K562 (cell line): ENCODE measurements at regions not wholly inside any gene's neighbourhood (a gene's known extent, or its start where the extent isn't known, plus 50 kb on each side); places are given as distances from the start of the nearest gene placed in this dataset.

Experiments used
- SIX5 ChIP-seq, 2 experiments: IDR thresholded peaks; 2 replicates each; pipeline ENCODE4 v1.6.1; 2011; ENCODE audit warnings: low read length in 2 of 2, borderline replicate concordance in 1 of 2, low read depth in 1 of 2, mild to moderate bottlenecking in 1 of 2, moderate library complexity in 1 of 2; ENCODE audit not compliant: insufficient read depth in 1 of 2
- TF ChIP-seq, protein P1 (sequence below), 2 experiments: fragments of 450-650 bp; IDR thresholded peaks; 2 replicates each; pipeline ENCODE4 v1.6.1; 2018; ENCODE audit warnings: mild to moderate bottlenecking in 2 of 2, low read depth in 1 of 2; ENCODE audit not compliant: partially characterized antibody in 2 of 2
- TF ChIP-seq, protein P2 (sequence below): fragments of 250-450 bp; sonication (Bioruptor Pico); IDR thresholded peaks from 2 replicates; pipeline ENCODE4 v1.4.0; 2020; ENCODE audit warnings: borderline replicate concordance
- TF ChIP-seq, protein P3 (sequence below): sonication (generic); formaldehyde crosslinking; IDR thresholded peaks from 2 replicates; pipeline ENCODE4 v1.8.1; 2023; ENCODE audit warnings: mild to moderate bottlenecking, missing genetic modification reagents

DNA sequence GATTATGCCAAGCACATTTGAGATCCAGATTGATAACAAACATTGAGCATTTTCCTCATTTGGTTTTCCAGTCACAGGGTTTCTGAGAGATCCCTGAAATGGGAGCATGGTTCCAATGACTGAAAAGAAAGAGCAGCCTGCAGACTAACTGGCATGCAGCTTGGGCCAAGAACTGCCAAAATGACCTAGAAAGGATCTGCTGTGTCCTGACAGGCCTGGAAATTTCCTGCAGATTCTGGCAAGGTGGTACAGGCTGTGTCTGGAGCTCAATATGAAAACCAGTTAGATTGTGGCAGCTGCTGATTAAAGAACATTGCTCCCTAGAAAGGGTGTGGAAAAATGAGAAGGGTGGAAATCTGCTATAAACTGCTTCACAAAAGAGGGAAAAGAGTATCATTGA, 417.3 kb downstream of the IPO8 start (continued):
- TF ChIP-seq SIX5 (IDR thresholded peaks at IDR 0.05; ENCODE audit: borderline replicate concordance in 1 of 2, insufficient read depth in 1 of 2, low read depth in 1 of 2, low read length in 2 of 2): no peak
- TF ChIP-seq, protein P1, sequence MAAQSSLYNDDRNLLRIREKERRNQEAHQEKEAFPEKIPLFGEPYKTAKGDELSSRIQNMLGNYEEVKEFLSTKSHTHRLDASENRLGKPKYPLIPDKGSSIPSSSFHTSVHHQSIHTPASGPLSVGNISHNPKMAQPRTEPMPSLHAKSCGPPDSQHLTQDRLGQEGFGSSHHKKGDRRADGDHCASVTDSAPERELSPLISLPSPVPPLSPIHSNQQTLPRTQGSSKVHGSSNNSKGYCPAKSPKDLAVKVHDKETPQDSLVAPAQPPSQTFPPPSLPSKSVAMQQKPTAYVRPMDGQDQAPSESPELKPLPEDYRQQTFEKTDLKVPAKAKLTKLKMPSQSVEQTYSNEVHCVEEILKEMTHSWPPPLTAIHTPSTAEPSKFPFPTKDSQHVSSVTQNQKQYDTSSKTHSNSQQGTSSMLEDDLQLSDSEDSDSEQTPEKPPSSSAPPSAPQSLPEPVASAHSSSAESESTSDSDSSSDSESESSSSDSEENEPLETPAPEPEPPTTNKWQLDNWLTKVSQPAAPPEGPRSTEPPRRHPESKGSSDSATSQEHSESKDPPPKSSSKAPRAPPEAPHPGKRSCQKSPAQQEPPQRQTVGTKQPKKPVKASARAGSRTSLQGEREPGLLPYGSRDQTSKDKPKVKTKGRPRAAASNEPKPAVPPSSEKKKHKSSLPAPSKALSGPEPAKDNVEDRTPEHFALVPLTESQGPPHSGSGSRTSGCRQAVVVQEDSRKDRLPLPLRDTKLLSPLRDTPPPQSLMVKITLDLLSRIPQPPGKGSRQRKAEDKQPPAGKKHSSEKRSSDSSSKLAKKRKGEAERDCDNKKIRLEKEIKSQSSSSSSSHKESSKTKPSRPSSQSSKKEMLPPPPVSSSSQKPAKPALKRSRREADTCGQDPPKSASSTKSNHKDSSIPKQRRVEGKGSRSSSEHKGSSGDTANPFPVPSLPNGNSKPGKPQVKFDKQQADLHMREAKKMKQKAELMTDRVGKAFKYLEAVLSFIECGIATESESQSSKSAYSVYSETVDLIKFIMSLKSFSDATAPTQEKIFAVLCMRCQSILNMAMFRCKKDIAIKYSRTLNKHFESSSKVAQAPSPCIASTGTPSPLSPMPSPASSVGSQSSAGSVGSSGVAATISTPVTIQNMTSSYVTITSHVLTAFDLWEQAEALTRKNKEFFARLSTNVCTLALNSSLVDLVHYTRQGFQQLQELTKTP (IDR thresholded peaks at IDR 0.05; ENCODE audit: low read depth in 1 of 2, partially characterized antibody in 2 of 2): no peak
- TF ChIP-seq, protein P2, sequence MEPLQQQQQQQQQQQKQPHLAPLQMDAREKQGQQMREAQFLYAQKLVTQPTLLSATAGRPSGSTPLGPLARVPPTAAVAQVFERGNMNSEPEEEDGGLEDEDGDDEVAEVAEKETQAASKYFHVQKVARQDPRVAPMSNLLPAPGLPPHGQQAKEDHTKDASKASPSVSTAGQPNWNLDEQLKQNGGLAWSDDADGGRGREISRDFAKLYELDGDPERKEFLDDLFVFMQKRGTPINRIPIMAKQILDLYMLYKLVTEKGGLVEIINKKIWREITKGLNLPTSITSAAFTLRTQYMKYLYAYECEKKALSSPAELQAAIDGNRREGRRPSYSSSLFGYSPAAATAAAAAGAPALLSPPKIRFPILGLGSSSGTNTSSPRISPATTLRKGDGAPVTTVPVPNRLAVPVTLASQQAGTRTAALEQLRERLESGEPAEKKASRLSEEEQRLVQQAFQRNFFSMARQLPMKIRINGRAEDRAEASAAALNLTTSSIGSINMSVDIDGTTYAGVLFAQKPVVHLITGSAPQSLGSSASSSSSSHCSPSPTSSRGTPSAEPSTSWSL: no peak
- TF ChIP-seq, protein P3, sequence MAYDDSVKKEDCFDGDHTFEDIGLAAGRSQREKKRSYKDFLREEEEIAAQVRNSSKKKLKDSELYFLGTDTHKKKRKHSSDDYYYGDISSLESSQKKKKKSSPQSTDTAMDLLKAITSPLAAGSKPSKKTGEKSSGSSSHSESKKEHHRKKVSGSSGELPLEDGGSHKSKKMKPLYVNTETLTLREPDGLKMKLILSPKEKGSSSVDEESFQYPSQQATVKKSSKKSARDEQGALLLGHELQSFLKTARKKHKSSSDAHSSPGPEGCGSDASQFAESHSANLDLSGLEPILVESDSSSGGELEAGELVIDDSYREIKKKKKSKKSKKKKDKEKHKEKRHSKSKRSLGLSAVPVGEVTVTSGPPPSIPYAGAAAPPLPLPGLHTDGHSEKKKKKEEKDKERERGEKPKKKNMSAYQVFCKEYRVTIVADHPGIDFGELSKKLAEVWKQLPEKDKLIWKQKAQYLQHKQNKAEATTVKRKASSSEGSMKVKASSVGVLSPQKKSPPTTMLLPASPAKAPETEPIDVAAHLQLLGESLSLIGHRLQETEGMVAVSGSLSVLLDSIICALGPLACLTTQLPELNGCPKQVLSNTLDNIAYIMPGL (CRISPR knock-in tag): no peak
